Amygdala (tissue), 56 donors: ENCODE measurements at regions not wholly inside any gene's neighbourhood (a gene's known extent, or its start where the extent isn't known, plus 50 kb on each side); places are given as distances from the start of the nearest gene placed in this dataset.
A peak's percentile ranks its signal among the peaks of the same experiment; 100 is the strongest.

Experiments
- DNase-seq, 56 donors: peaks; one replicate each; lab custom pipeline; 2025; lab: John Stamatoyannopoulos, UW

DNA sequence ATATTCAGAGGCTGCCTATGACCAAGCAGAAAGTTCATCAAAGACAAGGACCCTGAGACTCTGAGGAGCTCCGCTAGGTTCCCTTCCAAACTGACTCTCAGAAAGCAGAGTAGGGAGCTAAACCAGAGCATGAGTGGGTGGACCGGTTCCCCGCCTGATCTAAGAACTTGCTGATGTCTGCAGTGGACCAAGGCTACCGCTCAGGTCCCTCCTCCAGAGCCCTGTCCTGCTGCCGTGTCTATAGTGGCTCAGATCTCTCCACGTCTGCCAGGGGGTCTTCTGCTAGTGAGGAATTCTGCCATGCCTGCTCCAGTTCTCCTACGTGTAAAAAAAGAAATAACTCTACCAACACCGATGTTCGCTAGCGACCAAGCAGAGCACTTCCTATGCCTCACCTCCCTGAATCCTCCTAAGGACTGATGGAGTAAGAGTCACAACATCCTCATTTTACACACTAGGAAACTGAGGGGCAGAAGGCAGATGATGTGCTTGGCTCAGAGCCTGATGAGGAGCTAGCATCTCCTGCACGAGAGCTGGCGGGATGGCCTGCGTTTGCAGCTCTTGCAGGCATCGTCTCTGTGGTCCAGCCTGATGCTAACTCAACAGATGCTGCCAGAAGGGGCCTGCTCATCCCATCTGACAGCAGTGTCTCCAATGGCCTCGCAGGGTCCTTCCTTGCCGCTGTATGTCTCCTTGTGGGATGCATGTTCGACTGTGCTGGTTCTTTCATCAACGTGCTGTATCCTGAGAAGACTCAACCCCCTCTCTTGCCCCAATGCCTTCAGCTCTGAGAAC lies 265.5 kb downstream of the C16orf95 start:
- no peak for DNase-seq

DNA sequence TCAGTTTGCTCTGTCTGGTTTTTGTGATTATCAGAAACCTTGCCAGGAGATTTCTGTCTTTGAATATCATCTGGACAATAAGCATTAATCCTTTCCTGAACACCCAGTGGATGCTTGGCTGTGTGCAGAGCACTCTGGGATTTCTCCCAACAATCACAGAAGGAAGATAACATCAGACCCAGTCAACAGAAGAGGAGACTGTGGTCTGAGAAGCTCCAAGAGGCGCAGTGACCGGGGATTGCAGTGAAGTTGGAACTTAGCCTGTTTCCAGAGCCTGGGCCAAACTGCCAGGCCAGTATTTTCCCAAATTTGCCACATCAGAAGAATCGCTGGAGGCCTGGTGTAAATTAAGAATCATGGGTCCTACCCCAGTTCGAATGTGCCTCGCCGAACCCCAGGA lies 264.7 kb downstream of the C16orf95 start:
- DNase-seq, result no peak

DNA sequence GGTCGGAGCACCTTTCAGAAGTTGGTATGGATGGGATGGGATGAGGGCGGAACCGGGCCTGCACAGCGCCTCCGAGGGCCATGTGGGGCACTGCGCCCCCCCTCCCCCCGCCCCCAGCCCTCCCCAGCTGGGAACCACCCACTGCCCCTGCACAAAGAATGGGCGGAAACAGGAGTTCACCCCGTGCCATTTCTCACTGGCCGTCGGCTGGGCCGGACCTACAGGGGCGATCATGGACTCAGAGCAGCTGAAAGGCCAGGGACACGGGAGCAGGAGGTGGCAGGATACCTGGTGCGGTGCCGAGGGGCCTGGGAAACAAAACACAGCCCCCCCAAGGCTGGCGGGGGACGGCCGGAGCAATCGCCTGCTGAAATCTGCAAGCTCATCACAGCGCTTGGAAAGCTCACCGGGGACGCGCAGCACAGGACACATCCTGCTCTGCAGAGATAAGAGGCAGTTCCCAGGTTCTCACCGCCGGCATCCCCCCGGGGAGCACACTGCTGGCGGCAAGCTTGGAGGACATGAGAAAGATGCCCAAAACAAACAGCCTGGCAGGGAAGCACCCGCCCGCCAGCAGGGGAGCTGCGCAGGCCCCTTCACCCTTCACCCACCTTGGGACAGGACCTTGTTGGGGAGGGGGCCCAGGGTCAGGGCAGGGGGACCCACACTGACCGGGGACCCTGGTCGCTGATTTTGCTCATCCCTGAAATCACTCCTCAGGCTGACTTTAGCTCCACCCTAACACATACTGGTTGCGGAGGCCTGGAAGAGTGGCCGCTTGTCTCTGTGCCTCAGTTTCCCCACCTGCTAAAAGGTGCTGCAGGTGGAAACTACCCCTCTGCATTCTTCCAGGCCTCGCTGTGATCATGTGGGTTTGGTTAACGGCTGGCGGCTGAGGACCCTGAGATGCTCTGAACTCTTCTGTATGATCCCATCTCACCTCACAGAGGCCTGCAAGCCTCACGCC lies 263.9 kb downstream of the C16orf95 start:
- DNase-seq, result no peak

DNA sequence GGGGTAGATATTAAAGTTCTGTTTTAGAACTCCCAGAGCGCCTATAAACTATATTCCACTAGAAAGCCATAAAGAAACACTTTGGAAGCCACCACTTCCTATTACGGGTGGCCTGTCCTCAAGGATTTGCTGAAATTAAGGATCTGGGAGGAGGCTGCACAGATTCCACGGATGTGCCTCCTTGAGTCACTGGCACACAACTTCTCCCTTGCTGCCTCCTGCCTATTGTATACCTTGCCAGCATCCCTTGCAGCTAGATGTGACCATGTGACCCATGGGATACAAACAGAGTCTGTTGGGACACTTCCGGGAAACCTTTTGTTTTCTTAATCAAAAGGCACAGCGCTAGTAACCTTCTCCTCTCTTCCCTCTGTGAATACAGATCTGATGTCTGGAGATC lies 263.0 kb downstream of the C16orf95 start:
- no peak for DNase-seq

DNA sequence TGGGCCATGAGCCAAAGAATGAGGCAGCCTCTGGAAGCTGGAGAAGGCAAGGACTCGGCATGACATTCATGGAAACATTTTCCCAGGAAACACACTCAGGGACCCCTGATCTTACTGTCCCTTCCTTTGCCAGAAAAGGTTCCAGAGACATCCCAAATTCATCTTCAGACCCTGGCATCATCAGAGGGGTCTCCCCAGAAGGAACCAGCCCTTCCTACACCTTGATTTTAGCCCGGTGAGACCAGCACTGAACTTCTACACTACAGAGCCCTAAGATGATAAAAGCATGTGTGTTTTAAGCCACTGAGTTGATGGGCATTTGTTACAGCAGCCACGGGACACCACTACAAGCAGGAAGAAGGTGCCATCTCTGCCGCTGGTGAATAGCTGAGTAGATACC lies 262.3 kb downstream of the C16orf95 start:
- DNase-seq, result no peak

DNA sequence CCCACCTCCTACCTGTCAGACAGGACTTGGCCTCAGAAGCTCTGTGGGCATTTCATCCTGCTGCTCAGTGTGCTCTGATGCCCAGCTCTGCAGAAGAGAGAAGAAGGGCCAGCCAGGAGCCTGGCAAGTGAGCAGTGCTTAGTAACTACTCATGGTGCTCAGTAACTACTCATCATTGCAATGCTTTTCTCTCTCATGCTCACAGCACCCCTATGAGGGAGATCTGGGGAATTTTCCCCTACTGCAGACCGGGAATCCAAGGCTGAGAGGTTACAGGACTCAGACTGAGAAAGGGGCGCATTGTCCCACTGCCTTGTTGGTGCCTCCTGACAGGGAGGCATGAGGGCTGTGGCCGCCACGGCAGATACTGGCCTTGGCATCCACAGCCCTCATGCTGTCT lies 261.1 kb downstream of the C16orf95 start:
- no peak for DNase-seq

DNA sequence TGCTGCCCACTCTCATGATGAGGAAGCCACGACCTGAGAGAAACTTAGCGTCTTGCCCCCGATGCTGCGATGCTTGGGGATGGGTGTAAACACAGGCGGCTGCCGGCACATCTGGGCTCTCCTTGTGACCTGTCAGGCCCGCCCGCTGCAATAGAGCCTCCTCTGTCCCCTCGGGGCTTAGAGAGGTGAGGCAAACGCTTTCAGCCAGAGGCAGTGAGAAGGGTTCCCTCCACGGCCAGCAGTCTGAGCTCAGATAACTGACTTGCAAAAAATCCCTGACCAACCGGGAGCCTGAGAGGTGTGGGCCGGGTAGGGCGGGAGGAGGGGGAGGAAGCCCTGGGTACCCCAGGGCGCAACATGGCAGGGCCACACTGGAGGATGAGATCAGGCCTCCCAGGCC lies 260.6 kb downstream of the C16orf95 start:
- no peak for DNase-seq

DNA sequence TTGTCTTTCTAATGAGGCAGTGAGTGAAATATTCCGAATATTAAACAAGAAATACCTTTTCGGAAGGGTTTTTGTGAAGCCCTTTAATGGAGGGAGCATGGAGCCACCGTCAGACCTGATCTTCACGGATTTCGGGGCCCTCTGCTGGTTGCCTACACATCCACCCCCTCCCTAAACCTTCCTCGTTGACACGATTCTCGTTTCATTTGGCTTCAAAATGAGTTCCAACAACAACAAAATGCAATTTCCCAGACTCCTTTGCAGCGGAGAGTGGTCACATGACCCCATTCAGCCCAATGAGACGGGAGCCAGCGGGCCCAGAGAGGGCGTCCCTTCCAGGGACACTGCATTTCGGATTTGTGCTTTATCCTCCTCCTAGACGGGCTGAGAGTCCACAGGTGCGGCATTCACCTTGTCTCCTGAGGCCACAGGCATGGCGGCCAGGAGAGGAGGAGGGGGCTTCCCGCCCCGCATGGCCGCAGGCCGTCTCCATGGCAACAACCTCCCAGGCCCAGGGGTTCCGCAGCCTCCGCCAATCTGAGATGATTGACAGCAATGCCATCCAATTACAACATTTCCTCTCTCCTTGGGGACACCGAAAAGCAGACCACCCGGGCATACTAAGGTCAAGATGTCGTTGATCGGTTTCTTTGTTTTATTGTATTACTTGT lies 259.8 kb downstream of the C16orf95 start:
- DNase-seq, result no peak

DNA sequence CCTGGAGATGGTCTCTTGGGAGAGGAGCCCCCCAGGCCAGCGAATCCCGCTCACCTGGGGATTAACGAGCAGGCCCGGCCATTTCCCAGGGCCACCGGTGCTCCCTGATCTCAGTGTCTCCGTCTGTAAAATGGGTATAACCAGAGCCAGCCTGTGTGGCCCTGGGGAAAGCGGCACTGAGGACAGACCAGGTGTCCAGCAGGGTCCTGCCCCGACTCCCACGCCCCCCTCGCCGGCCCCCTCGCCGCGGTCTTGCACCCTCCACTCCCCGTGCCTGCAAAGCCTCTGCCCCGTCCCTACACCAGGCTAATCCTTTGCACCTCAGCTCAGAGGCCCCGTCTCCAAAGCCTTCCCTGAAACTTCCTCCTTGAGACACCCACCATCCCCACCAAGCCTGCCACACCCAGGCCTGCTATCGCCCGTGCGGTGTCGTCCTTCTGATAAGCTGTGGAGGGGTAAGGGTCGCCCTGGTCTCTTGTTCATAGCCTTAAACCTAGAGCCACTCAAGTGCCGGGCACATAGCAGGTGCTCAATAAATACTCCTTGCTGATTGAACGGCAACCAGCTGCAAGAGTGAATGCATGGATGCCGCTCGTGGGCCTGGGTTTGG lies 259.1 kb downstream of the C16orf95 start:
- DNase-seq, result no peak

DNA sequence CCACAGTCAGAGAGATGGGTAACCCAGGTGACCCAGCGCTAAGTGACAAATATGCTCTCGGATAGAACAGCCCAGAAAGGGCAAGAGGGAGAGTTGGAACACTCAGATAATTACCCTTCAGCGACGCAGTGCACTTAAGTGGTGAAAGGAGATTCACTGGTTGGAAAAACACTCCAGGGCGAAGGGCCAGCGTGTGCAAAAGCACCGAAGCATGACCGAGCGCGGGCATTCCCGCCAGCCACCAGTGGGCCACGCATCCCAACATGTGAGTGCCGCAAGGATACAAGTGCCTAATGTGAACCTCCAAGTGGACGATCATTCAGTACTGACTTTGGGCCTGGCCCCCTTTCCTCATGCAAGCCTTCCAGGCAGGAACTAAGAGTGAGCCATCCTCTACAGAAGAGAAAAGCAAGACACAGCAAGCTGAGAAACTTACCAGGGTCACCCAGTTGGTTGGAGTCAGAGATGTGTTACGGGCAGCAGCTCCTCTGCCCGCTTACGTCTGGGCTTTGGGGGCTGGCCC lies 258.4 kb downstream of the C16orf95 start:
- no peak for DNase-seq

DNA sequence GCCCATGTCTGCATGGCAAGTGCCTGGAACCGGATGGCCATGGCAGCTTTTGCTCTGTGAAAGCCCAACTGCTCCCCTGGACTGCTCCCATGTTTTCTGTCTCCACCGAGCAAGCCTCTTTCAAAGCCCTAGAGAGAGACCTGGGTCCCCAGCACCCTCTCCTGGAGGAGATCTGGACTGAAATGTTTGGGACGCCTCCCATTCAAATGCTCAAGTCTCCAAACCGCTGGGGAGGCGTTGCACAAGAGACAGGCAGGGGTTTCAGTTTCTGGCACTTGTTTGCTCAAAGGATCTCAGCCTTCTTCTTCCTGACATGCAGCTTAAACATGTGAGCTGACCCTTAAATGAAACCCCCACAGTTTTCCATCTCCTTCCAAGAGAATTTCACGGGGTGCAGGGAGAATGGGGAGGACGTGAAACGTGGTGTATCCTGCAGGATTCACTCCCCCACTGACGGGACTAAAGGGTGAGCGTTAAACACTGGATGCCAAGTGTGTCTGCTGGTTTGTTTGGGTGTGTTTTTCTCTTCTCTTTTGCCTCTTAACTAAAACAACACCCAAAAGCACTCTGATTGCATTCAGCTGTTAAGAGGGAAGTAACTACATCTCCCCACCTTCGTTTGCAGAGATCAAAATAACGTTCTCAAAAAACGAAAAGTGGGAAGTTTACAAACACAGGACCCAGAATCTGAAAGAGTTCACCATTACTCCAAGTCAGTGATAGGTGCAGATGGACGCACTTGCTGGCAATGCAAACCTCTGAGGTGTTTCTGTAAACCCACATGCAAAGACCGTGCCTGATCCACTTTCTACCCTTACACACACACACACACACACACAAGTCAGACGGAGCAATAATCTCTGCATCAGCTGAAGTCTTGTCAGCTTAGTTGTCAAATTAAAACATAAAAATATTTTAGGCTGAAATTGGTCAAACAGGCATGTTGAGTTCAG lies 256.9 kb downstream of the C16orf95 start:
- DNase-seq, result no peak

DNA sequence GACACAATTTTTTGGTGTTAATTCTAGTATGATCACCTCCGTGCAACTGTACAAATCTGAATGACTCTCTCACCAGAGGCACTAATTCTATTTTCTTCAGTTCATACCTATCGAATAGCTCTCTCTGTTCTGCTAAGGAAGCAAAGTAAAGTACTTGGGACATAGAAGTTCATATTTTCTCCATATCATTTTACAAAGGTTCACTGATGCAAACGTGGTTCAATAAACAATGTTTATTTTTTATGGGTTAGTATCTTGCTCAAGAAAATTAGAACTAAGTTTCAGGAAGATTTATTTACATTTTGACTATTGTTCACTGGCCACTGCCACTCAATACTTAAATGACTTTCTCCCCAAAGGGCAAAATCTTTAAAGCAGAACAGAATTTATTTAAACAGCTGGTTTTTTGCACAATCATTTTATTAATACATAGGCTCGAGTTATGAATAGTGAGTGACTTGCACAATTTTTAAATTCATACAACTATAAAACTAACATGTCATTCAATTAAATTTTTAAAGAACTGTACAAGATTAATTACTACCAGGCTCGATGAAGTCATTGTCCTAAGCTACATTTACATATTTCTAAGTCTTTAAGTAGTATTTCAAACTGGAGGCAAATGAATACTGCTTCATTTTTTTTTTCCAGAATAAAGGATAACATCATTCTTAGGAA lies 255.8 kb downstream of the C16orf95 start:
- no peak for DNase-seq

DNA sequence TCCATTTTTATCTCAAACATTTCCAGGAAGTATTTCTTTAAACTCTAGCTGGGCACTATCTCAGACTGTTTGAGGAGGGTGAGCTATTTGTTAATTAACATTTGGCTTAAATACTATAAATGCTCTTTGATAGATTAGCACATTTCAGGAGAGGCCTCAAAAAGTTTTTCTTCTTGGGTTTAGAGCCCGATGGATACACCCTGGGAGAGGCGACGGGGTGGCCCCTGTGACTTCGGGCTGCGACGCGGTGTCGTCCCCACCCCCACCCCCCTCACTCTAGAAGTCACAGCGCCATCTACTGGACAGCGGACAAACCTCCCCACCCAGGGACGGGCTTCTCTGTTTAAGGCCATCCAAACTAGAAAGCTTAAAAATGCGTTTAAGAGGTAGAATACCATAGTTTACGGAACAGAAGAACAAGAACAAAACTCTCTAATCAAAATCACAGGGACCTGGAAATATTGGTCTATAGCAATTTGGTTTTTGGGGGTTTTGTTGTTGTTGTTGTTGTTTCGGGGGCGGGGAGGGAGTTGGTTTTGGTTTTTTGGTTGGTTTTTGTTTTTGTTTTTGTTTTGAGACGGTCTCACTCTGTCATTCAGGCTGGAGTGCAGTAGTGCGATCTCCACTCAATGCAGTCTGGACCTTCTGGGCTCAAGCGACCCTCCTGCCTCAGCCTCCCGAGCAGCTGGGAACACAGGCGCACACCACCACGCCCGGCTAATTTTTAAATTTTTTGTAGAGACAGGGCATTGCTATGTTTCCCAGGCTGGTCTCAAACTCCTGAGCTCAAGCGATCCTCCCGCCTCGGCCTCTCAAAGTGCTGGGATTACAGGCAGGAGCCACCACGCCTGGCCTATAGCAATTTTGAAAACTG lies 254.4 kb downstream of the C16orf95 start:
- DNase-seq, result peak in 26 of 56 donors; percentile 1 to 57 (median 24)

DNA sequence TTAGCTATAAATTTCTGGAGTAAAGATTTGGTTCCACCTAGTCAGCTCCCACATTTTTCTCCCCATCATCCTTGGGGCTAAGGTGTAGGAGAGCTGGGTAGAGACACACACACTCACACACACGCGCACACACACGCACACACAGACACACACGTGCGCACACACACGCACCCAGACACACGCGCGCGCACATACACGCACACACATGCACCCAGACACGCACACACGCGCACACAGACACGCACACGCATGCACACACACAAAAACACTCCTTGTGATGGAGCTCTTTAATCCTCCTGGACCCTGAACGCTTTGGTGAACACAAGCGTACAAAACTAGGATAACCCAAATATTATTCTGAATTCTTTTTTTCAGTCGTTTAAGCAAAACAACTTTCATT lies 253.6 kb downstream of the C16orf95 start:
- no peak for DNase-seq

DNA sequence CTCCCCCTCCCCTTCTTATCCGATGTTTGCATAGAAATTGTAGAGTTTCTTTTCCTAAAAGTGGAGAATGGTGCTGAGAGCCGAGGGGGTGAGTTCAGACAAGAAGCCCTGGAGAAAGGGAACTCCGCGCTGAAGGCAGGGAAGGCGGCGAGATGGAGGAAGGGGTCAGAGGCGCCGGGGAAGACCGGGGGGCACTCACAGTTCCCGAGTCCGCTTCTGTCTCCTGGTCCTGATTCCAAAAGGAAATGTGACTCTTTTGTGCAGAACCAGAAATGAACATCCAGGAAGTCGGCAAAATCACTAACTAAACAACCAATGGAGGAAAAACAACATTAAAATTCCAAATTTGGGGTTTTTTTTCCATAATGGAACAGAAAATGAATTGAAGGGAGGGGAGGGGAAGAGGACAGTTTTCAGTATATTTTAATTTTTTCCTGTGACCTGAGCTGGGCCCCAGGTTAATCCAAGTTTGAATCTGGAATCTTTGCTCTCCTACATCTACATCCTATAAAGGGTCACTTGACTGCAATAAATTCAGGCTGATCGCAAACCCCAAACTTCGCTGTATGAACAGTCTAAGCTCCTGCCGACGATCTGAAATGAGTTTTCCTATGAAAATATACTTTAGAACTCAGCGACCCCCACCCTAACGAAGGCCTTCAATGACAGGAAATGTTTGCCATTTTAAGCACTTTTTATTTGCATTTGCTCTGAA lies 252.3 kb downstream of the C16orf95 start:
- no peak for DNase-seq

DNA sequence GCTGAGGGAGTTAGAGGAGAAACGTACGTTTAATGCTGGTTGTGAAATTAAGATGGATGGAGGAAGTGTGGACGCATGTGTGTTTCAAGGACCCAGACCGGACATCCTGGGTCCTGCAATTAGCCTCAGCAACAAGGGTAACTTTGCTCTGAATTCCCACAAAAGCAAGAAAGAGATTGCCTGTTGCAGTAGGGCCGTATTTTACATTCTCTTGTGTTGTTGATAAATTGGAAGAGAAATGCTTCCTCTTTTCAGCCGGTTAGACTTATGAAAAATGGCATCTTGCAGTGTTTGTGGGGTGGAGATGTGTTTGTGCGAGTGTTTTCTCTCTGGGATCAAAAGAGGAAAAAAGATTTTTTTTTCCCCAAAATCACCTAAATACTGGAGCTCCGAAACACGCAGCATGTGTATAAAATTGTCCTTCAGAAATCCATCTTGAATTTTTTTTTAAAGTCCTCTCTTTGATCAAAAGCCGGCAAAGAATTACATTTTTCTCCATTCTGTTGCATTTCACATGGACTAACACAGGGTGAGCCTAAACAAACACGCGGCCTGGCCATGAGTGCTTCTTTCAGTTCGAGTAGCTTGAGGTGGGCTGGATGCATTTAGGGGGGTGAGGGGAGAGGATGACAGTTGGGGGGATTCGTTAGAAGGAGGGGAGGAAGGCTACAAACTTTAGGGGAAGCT lies 251.6 kb downstream of the C16orf95 start:
- no peak for DNase-seq
